DND-41 (cell line): ENCODE measurements at regions not wholly inside any gene's neighbourhood (a gene's known extent, or its start where the extent isn't known, plus 50 kb on each side); places are given as distances from the start of the nearest gene placed in this dataset.

Experiments used
- ATAC-seq: fragments of 200-7000 bp; cut with Tn5 transposase; 3 replicates; pipeline ENCODE4 v1.9.1; 2021; ENCODE audit warnings: low read depth; ENCODE audit not compliant: insufficient read depth
- DNase-seq: peaks from one replicate; pipeline ENCODE4 v3.0.0-alpha.2; 2020
- H2AFZ ChIP-seq: 2 replicates; pipeline ENCODE4 v1.6.0; 2012; ENCODE audit warnings: low read depth, low read length
- H3K27ac ChIP-seq: 2 replicates; pipeline ENCODE4 v1.5.1; 2012; ENCODE audit warnings: low read length, inconsistent platforms
- H3K27me3 ChIP-seq: fragments of 200-600 bp; sonication (generic); 2 replicates; pipeline ENCODE4 v1.6.0; 2012; ENCODE audit warnings: low read length, mild to moderate bottlenecking, inconsistent platforms; ENCODE audit not compliant: insufficient read depth, poor library complexity
- H3K36me3 ChIP-seq: 2 replicates; pipeline ENCODE4 v1.5.1; 2012; ENCODE audit warnings: low read length, inconsistent platforms; ENCODE audit not compliant: insufficient read depth
- H3K4me1 ChIP-seq: 2 replicates; pipeline ENCODE4 v1.5.1; 2012; ENCODE audit warnings: mild to moderate bottlenecking, low read length; ENCODE audit not compliant: insufficient read depth
- H3K4me2 ChIP-seq: 2 replicates; pipeline ENCODE4 v1.6.0; 2012; ENCODE audit warnings: mild to moderate bottlenecking, moderate library complexity, low read length, inconsistent platforms; ENCODE audit not compliant: insufficient read depth
- H3K4me3 ChIP-seq, 2 experiments: fragments of 200-600 bp in 1 of 2; shearing (Covaris generic) in 1 of 2; 2 replicates each; pipeline ENCODE4 v1.5.1; 2012 to 2016; ENCODE audit warnings: inconsistent platforms in 2 of 2, low read length in 2 of 2, mild to moderate bottlenecking in 2 of 2, low read depth in 1 of 2, moderate library complexity in 1 of 2
- H3K79me2 ChIP-seq: 2 replicates; pipeline ENCODE4 v1.6.0; 2012; ENCODE audit warnings: low read length, inconsistent platforms; ENCODE audit not compliant: insufficient read depth
- H3K9ac ChIP-seq: 2 replicates; pipeline ENCODE4 v1.6.0; 2012; ENCODE audit warnings: low read depth, mild to moderate bottlenecking, inconsistent platforms, low read length, moderate library complexity
- H3K9me3 ChIP-seq: 2 replicates; pipeline ENCODE4 v1.5.1; 2012; ENCODE audit warnings: low read length, moderate library complexity, mild to moderate bottlenecking, inconsistent platforms; ENCODE audit not compliant: insufficient read depth, severe bottlenecking
- H4K20me1 ChIP-seq: 2 replicates; pipeline ENCODE4 v1.6.0; 2012; ENCODE audit warnings: low read length; ENCODE audit not compliant: insufficient read depth
- CTCF ChIP-seq: IDR thresholded peaks from 2 replicates; pipeline ENCODE4 v1.5.1; 2012; ENCODE audit warnings: borderline replicate concordance, low read length, moderate library complexity, mild to moderate bottlenecking; ENCODE audit not compliant: poor library complexity, severe bottlenecking; ENCODE audit errors: extremely low read depth
- EZH2 ChIP-seq: IDR thresholded peaks from 3 replicates; pipeline ENCODE4 v1.6.1; 2012; ENCODE audit warnings: borderline replicate concordance, low read depth, mild to moderate bottlenecking, moderate library complexity, low read length, inconsistent platforms; ENCODE audit not compliant: severe bottlenecking

- Histone ChIP-seq H3K27me3 (peaks cover 13% of the 10 kb centered on the region), H3K27ac (no peak overlapping the region), H3K4me3 (no peak overlapping the region), H3K9me3 (no peaks in the 10 kb centered on the region), H2AFZ (no peak overlapping the region), H3K4me2 (no peak overlapping the region), H3K79me2 (no peaks in the 10 kb centered on the region), H3K9ac (no peak overlapping the region), H3K4me1 (no peaks in the 10 kb centered on the region), H3K36me3 (no peaks in the 10 kb centered on the region), H4K20me1 (no peaks in the 10 kb centered on the region)
- ATAC-seq, result no peak
- TF ChIP-seq EZH2, result no peak
- no peak for TF ChIP-seq CTCF
- no peak for DNase-seq
These were observed 126.4 kb downstream of the HRH4 start for GRCh38 chr18:24586662-24587360.

- Histone ChIP-seq H3K4me2 (no peak overlapping the region), H3K79me2 (no peaks in the 10 kb centered on the region), H2AFZ (no peak overlapping the region), H3K9me3 (no peaks in the 10 kb centered on the region), H3K4me1 (no peaks in the 10 kb centered on the region), H3K4me3 (no peak overlapping the region), H3K27me3 (peaks cover 13% of the 10 kb centered on the region), H3K9ac (no peak overlapping the region), H3K36me3 (no peaks in the 10 kb centered on the region), H4K20me1 (no peaks in the 10 kb centered on the region), H3K27ac (no peak overlapping the region)
- TF ChIP-seq EZH2, result no peak
- TF ChIP-seq CTCF, result no peak
- ATAC-seq, result no peak
- DNase-seq, result no peak
These were observed 128.0 kb downstream of the HRH4 start for GRCh38 chr18:24588440-24588839.

GRCh38 chr18:24590946-24591345 lies 130.5 kb downstream of the HRH4 start:
- DNase-seq (no peak), ATAC-seq (no peak)
- H4K20me1 ChIP-seq, result no peaks in the 10 kb centered on the region
- H3K9me3 ChIP-seq, result no peaks in the 10 kb centered on the region
- no peaks in the 10 kb centered on the region for H3K36me3 ChIP-seq
- H3K9ac ChIP-seq, result no peak overlapping the region
- H3K79me2 ChIP-seq, result no peaks in the 10 kb centered on the region
- no peak overlapping the region for H3K4me2 ChIP-seq
- H3K27me3 ChIP-seq, result peaks cover 8% of the 10 kb centered on the region
- H3K4me1 ChIP-seq, result no peaks in the 10 kb centered on the region
- no peak overlapping the region for H2AFZ ChIP-seq
- TF ChIP-seq CTCF, result no peak
- no peak for TF ChIP-seq EZH2
- H3K4me3 ChIP-seq, result no peak overlapping the region
- no peak overlapping the region for H3K27ac ChIP-seq
